IMR-90 (cell line): ENCODE measurements at regions not wholly inside any gene's neighbourhood (a gene's known extent, or its start where the extent isn't known, plus 50 kb on each side); places are given as distances from the start of the nearest gene placed in this dataset.

Experiments used
- ATAC-seq: fragments of 200-7000 bp; cut with Tn5 transposase; 2 replicates; pipeline ENCODE4 v1.9.1; 2020; ENCODE audit warnings: low read depth, mild to moderate bottlenecking, moderate library complexity
- BruUV-seq: library from RNA; stranded (reverse); fragments of 400-500 nt; replicated peaks from 2 replicates; lab custom pipeline; 2021; lab: Mats Ljungman, UMichigan
- CTCF ChIA-PET: fragments of 300-600 bp; formaldehyde crosslinking; extraction: SDS; loops from one replicate; lab custom pipeline; 2021; ENCODE audit warnings: antibody characterized with exemption; lab: Yijun Ruan, JAX
- POLR2A ChIA-PET: fragments of 300-600 bp; sonication (Branson Sonifier 250); formaldehyde crosslinking; loops from one replicate; lab custom pipeline; 2022; ENCODE audit warnings: antibody characterized with exemption; ENCODE audit not compliant: unreplicated experiment; lab: Charles Lee
- DNase-seq: peaks from one replicate; pipeline ENCODE4 v3.0.0; 2013
- H2AFZ ChIP-seq: replicated peaks from 2 replicates; pipeline ENCODE3; 2013; ENCODE audit warnings: low read length, mild to moderate bottlenecking; ENCODE audit not compliant: poor library complexity
- H2AK5ac ChIP-seq: 2 replicates; pipeline ENCODE4 v1.6.1; 2013; ENCODE audit warnings: low read depth, low read length, inconsistent platforms
- H2AK9ac ChIP-seq: replicated peaks from 2 replicates; pipeline ENCODE3; 2013; ENCODE audit warnings: mild to moderate bottlenecking, low read depth, low read length, moderate library complexity; ENCODE audit not compliant: poor library complexity
- H2BK120ac ChIP-seq: 2 replicates; pipeline ENCODE4 v1.6.1; 2013; ENCODE audit warnings: low read depth, low read length, inconsistent platforms
- H2BK15ac ChIP-seq: 3 replicates; pipeline ENCODE4 v1.6.1; 2013; ENCODE audit warnings: low read depth, low read length, inconsistent platforms
- H2BK20ac ChIP-seq: 2 replicates; pipeline ENCODE4 v1.6.1; 2013; ENCODE audit warnings: low read depth, mild to moderate bottlenecking, inconsistent platforms, low read length, moderate library complexity
- H2BK5ac ChIP-seq: 2 replicates; pipeline ENCODE4 v1.6.1; 2013; ENCODE audit warnings: mild to moderate bottlenecking, low read depth, low read length, inconsistent platforms; ENCODE audit not compliant: poor library complexity, severe bottlenecking
- H3K14ac ChIP-seq: replicated peaks from 2 replicates; pipeline ENCODE4 v1.6.1; 2013; ENCODE audit warnings: low read depth, low read length, inconsistent platforms
- H3K18ac ChIP-seq: 2 replicates; pipeline ENCODE4 v1.6.1; 2013; ENCODE audit warnings: low read depth, low read length, control low read depth
- H3K23ac ChIP-seq: 2 replicates; pipeline ENCODE4 v1.6.1; 2013; ENCODE audit warnings: low read depth, low read length, inconsistent platforms
- H3K27ac ChIP-seq: 2 replicates; pipeline ENCODE4 v1.5.1; 2013; ENCODE audit warnings: mild to moderate bottlenecking, control low read depth, low read length; ENCODE audit not compliant: insufficient read depth
- H3K27me3 ChIP-seq: 2 replicates; pipeline ENCODE4 v1.6.1; 2013; ENCODE audit warnings: low read length; ENCODE audit not compliant: control insufficient read depth, insufficient read depth
- H3K36me3 ChIP-seq: 2 replicates; pipeline ENCODE4 v1.6.1; 2013; ENCODE audit warnings: low read length, mixed read lengths; ENCODE audit not compliant: control insufficient read depth, insufficient read depth
- H3K4ac ChIP-seq: 2 replicates; pipeline ENCODE4 v1.6.1; 2013; ENCODE audit warnings: low read depth, low read length, inconsistent platforms
- H3K4me1 ChIP-seq: 2 replicates; pipeline ENCODE4 v1.6.1; 2013; ENCODE audit warnings: low read length, mixed read lengths; ENCODE audit not compliant: control insufficient read depth, insufficient read depth
- H3K4me2 ChIP-seq: 2 replicates; pipeline ENCODE4 v1.6.1; 2013; ENCODE audit warnings: low read depth, mild to moderate bottlenecking, control low read depth, low read length, moderate library complexity
- H3K4me3 ChIP-seq: 2 replicates; pipeline ENCODE4 v1.5.1; 2013; ENCODE audit warnings: low read depth, mild to moderate bottlenecking, control low read depth, low read length, moderate library complexity; ENCODE audit not compliant: insufficient read depth
- H3K56ac ChIP-seq: 2 replicates; pipeline ENCODE4 v1.6.1; 2013; ENCODE audit warnings: low read length, inconsistent platforms; ENCODE audit not compliant: insufficient read depth; ENCODE audit errors: extremely low read depth
- H3K79me1 ChIP-seq, 2 experiments: 2 replicates each; pipeline ENCODE4 v1.6.1; 2013; ENCODE audit warnings: low read length in 2 of 2, inconsistent platforms in 1 of 2, low read depth in 1 of 2
- H3K9ac ChIP-seq: 2 replicates; pipeline ENCODE4 v1.6.1; 2013; ENCODE audit warnings: low read depth, low read length, control low read depth
- H3K9me1 ChIP-seq: 2 replicates; pipeline ENCODE4 v1.6.1; 2013; ENCODE audit warnings: low read length, inconsistent platforms; ENCODE audit not compliant: insufficient read depth
- H3K9me3 ChIP-seq: 2 replicates; pipeline ENCODE4 v1.6.1; 2013; ENCODE audit warnings: low read length; ENCODE audit not compliant: control insufficient read depth, insufficient read depth
- H4K20me1 ChIP-seq: 2 replicates; pipeline ENCODE4 v1.6.1; 2013; ENCODE audit warnings: low read length, inconsistent platforms; ENCODE audit not compliant: insufficient read depth
- H4K5ac ChIP-seq: 2 replicates; pipeline ENCODE4 v1.6.1; 2013; ENCODE audit warnings: mild to moderate bottlenecking, low read depth, low read length, control low read depth
- H4K8ac ChIP-seq, 2 experiments: 2 replicates each; pipeline ENCODE4 v1.6.1; 2013; ENCODE audit warnings: low read depth in 2 of 2, low read length in 2 of 2, control low read depth in 1 of 2, inconsistent platforms in 1 of 2
- H4K91ac ChIP-seq: 2 replicates; pipeline ENCODE4 v1.6.1; 2013; ENCODE audit warnings: low read depth, low read length, inconsistent platforms; ENCODE audit not compliant: insufficient read depth
- MAFK ChIP-seq: IDR thresholded peaks from 2 replicates; pipeline ENCODE4 v1.6.1; 2012; ENCODE audit warnings: low read depth, low read length, improper control_type of control experiment
- MAZ ChIP-seq: IDR thresholded peaks from 2 replicates; pipeline ENCODE4 v1.6.1; 2012; ENCODE audit warnings: low read depth, mild to moderate bottlenecking, low read length, improper control_type of control experiment, moderate library complexity, borderline replicate concordance
- POLR2A ChIP-seq: IDR thresholded peaks from 2 replicates; pipeline ENCODE4 v1.6.1; 2012; ENCODE audit warnings: mild to moderate bottlenecking, low read depth, low read length
- RAD21 ChIP-seq: IDR thresholded peaks from 2 replicates; pipeline ENCODE4 v1.6.1; 2012; ENCODE audit warnings: low read length, improper control_type of control experiment
- RCOR1 ChIP-seq: IDR thresholded peaks from 2 replicates; pipeline ENCODE4 v1.6.1; 2012; ENCODE audit warnings: mild to moderate bottlenecking, low read length, improper control_type of control experiment; ENCODE audit not compliant: insufficient replicate concordance
- SMC3 ChIP-seq: fragments of 150-350 bp; IDR thresholded peaks from 2 replicates; pipeline ENCODE4 v1.6.1; 2016; ENCODE audit warnings: low read depth, mild to moderate bottlenecking, antibody characterized with exemption, low read length, moderate library complexity
- WGBS, 2 experiments: methylation state at CpG; one replicate each; pipeline versions ENCODE4 v1.1.5 to v1.1.7; 2013; ENCODE audit warnings: missing lambda C conversion rate in 2 of 2; ENCODE audit not compliant: insufficient read length in 1 of 2; ENCODE audit errors: extremely low coverage in 2 of 2; 5-methylcytosine and 5-hydroxymethylcytosine counted together
- dilution Hi-C: fragments of 300-500 bp; cut with HindIII; formaldehyde crosslinking; loops from one replicate; pipeline ENCODE4 v1.14.3; 2018; ENCODE audit warnings: low sequenced_read_pairs; ENCODE audit not compliant: unreplicated experiment
- in situ Hi-C: fragments of 300-500 bp; cut with MboI; formaldehyde crosslinking; loops from 3 replicates; pipeline ENCODE4 v1.14.3; 2019; ENCODE audit warnings: low sequenced_read_pairs, inconsistent platforms, mixed read lengths
- intact Hi-C: fragments of 100-400 bp; cut with micrococcal nuclease; formaldehyde crosslinking; loops from 2 replicates; pipeline ENCODE4 v1.10.0; 2022
- TF ChIP-seq, protein P1 (sequence below): conservative IDR thresholded peaks from 2 replicates; pipeline ENCODE4 v1.5.1; 2012; ENCODE audit warnings: mild to moderate bottlenecking, low read depth, low read length, improper control_type of control experiment

- POLR2A ChIA-PET, result no interaction called here
- TF ChIP-seq SMC3, result no peak
- TF ChIP-seq POLR2A, result no peak
- TF ChIP-seq RCOR1, result no peak
- no peak for TF ChIP-seq MAFK
- no peak for TF ChIP-seq RAD21
- TF ChIP-seq MAZ, result no peak
- TF ChIP-seq, protein P1, sequence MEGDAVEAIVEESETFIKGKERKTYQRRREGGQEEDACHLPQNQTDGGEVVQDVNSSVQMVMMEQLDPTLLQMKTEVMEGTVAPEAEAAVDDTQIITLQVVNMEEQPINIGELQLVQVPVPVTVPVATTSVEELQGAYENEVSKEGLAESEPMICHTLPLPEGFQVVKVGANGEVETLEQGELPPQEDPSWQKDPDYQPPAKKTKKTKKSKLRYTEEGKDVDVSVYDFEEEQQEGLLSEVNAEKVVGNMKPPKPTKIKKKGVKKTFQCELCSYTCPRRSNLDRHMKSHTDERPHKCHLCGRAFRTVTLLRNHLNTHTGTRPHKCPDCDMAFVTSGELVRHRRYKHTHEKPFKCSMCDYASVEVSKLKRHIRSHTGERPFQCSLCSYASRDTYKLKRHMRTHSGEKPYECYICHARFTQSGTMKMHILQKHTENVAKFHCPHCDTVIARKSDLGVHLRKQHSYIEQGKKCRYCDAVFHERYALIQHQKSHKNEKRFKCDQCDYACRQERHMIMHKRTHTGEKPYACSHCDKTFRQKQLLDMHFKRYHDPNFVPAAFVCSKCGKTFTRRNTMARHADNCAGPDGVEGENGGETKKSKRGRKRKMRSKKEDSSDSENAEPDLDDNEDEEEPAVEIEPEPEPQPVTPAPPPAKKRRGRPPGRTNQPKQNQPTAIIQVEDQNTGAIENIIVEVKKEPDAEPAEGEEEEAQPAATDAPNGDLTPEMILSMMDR, result no peak
- H2BK5ac ChIP-seq, result no peak overlapping the region
- no peak overlapping the region for H3K27ac ChIP-seq
- intact Hi-C loops (no loop called here), dilution Hi-C loops (no loop called here), in situ Hi-C loops (no loop called here)
- H2AK9ac ChIP-seq, result no peak overlapping the region
- H3K4me2 ChIP-seq, result no peak overlapping the region
- H3K18ac ChIP-seq, result no peak overlapping the region
- no peaks in the 10 kb centered on the region for H3K36me3 ChIP-seq
- WGBS, 2 experiments, result no CpG with 5 or more reads among the region's 6 CpGs
- CTCF ChIA-PET, result no interaction called here
- no peak overlapping the region for H2BK20ac ChIP-seq
- H4K8ac ChIP-seq, result no peak overlapping the region
- H3K23ac ChIP-seq, result no peak overlapping the region
- H3K9ac ChIP-seq, result no peak overlapping the region
- H2BK120ac ChIP-seq, result no peak overlapping the region
- no peak overlapping the region for H4K91ac ChIP-seq
- H3K9me3 ChIP-seq, result peaks cover 4% of the 10 kb centered on the region; the same call in 1 of the 2 replicates
- no peak overlapping the region for H3K4ac ChIP-seq
- no peaks in the 10 kb centered on the region for H3K9me1 ChIP-seq
- H3K27me3 ChIP-seq, result no peaks in the 10 kb centered on the region
- no peak overlapping the region for H2AK5ac ChIP-seq
- H3K14ac ChIP-seq, result no peak overlapping the region
- H4K20me1 ChIP-seq, result no peaks in the 10 kb centered on the region
- DNase-seq (no peak), ATAC-seq (no peak)
- BruUV-seq, result no TSS peak
- no peak overlapping the region for H3K56ac ChIP-seq
- H2AFZ ChIP-seq, result no peak overlapping the region
- H4K5ac ChIP-seq, result no peak overlapping the region
- H3K4me1 ChIP-seq, result no peaks in the 10 kb centered on the region
- H3K79me1 ChIP-seq, result no peaks in the 10 kb centered on the region
- no peak overlapping the region for H2BK15ac ChIP-seq
- no peak overlapping the region for H3K4me3 ChIP-seq
Observed at GRCh38 chr3:40779039-40779438, 254.3 kb downstream of the ZNF621 start.
